ENCODE measurements at regions not wholly inside any gene's neighbourhood (a gene's known extent, or its start where the extent isn't known, plus 50 kb on each side); places are given as distances from the start of the nearest gene placed in this dataset.

DNA sequence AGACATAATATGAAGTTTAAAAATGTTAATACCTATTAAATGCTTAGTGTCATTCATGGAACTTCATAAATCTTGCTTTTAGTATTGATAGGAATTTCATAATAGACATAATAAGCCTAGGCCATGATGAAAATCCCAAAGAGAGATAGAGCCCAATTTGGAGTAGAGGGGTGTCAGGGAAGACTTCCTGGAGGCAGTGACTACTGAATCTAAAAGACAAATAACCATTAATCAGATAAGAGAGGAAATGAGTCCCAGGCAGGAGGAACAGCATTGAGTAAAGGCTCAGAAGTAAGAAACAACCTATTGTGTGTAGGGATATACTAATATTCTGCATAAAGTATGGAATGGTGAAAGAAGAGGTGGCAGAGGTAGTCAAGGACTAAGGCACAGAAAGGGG, 126.9 kb upstream of the MRPS22 start:
- CTCF ChIA-PET (ENCODE audit: unreplicated experiment): no interaction called here
- no peak overlapping the region for H3K4me3 ChIP-seq (ENCODE audit: low read depth, low read length, poor library complexity, severe bottlenecking)
- no TSS peak for BruUV-seq (replicated peaks)

DNA sequence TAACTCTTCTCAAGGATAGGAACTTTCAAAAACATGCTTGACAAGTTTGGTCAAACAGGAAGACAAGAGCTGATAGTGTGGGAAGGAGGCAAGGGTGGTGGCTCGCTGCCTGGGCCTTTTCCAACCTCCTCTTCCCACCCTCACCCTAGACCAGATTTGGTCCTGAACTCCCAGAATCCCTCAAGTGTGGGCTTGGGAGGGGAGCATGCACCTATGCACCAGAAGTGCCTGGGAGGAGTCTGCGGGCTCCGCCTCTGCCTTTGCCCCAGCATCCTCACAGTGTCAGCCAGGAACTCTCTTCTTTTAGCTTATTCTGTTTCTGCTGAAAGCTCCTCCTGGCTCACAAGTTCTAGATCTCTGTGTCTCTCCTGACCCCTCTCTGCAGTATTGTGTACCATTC, 126.2 kb upstream of the MRPS22 start:
- ChIA-PET CTCF (ENCODE audit: unreplicated experiment) (no interaction called here), POLR2A (no interaction called here)
- Histone ChIP-seq H3K4me2 (ENCODE audit: low read length) (no peak overlapping the region), H4K20me1 (ENCODE audit: insufficient read depth, low read length) (no peaks in the 10 kb centered on the region), H3K9me2 (ENCODE audit: insufficient read depth, low read length) (no peaks in the 10 kb centered on the region), H2AFZ (ENCODE audit: low read length) (no peak overlapping the region), H3K79me2 (ENCODE audit: insufficient read depth, low read depth, low read length) (no peaks in the 10 kb centered on the region), H3K27ac (ENCODE audit: low read depth, low read length, poor library complexity, severe bottlenecking) (no peak overlapping the region), H3K36me3 (ENCODE audit: insufficient read depth, low read length) (no peaks in the 10 kb centered on the region), H3K4me1 (ENCODE audit: insufficient read depth, low read length, poor library complexity, severe bottlenecking) (no peaks in the 10 kb centered on the region), H3K4me3 (ENCODE audit: low read depth, low read length, poor library complexity, severe bottlenecking) (no peak overlapping the region), H3K9me3 (ENCODE audit: low read length) (no peaks in the 10 kb centered on the region)
- intact Hi-C loops (cut with micrococcal nuclease; ENCODE audit: unreplicated experiment): no loop called here
- TF ChIP-seq, protein P1, sequence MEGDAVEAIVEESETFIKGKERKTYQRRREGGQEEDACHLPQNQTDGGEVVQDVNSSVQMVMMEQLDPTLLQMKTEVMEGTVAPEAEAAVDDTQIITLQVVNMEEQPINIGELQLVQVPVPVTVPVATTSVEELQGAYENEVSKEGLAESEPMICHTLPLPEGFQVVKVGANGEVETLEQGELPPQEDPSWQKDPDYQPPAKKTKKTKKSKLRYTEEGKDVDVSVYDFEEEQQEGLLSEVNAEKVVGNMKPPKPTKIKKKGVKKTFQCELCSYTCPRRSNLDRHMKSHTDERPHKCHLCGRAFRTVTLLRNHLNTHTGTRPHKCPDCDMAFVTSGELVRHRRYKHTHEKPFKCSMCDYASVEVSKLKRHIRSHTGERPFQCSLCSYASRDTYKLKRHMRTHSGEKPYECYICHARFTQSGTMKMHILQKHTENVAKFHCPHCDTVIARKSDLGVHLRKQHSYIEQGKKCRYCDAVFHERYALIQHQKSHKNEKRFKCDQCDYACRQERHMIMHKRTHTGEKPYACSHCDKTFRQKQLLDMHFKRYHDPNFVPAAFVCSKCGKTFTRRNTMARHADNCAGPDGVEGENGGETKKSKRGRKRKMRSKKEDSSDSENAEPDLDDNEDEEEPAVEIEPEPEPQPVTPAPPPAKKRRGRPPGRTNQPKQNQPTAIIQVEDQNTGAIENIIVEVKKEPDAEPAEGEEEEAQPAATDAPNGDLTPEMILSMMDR (conservative IDR thresholded peaks at IDR 0.05; ENCODE audit: low read length): no peak
- TF ChIP-seq EZH2phosphoT487 (IDR thresholded peaks at IDR 0.05; ENCODE audit: borderline replicate concordance, low read depth, low read length): no peak
- BruUV-seq (replicated peaks): no TSS peak
- no peak for DNase-seq (ENCODE audit: low spot score)

More for the DNA sequence above, 126.9 kb upstream of the MRPS22 start:
- POLR2A ChIA-PET: no interaction called here
- no peak for DNase-seq (ENCODE audit: low spot score)
- H2AFZ ChIP-seq (ENCODE audit: low read length): no peak overlapping the region
- H3K27ac ChIP-seq (ENCODE audit: low read depth, low read length, poor library complexity, severe bottlenecking): no peak overlapping the region
- intact Hi-C loops (cut with micrococcal nuclease; ENCODE audit: unreplicated experiment): no loop called here
- TF ChIP-seq, protein P1 (conservative IDR thresholded peaks at IDR 0.05; ENCODE audit: low read length): no peak
- no peak for TF ChIP-seq EZH2phosphoT487 (IDR thresholded peaks at IDR 0.05; ENCODE audit: borderline replicate concordance, low read depth, low read length)
- H3K79me2 ChIP-seq (ENCODE audit: insufficient read depth, low read depth, low read length): no peaks in the 10 kb centered on the region
- no peaks in the 10 kb centered on the region for H3K36me3 ChIP-seq (ENCODE audit: insufficient read depth, low read length)
- no peaks in the 10 kb centered on the region for H3K4me1 ChIP-seq (ENCODE audit: insufficient read depth, low read length, poor library complexity, severe bottlenecking)
- peaks cover 3% of the 10 kb centered on the region for H3K9me3 ChIP-seq (ENCODE audit: low read length)
- H4K20me1 ChIP-seq (ENCODE audit: insufficient read depth, low read length): no peaks in the 10 kb centered on the region
- H3K9me2 ChIP-seq (ENCODE audit: insufficient read depth, low read length): no peaks in the 10 kb centered on the region
- no peak overlapping the region for H3K4me2 ChIP-seq (ENCODE audit: low read length)

DNA sequence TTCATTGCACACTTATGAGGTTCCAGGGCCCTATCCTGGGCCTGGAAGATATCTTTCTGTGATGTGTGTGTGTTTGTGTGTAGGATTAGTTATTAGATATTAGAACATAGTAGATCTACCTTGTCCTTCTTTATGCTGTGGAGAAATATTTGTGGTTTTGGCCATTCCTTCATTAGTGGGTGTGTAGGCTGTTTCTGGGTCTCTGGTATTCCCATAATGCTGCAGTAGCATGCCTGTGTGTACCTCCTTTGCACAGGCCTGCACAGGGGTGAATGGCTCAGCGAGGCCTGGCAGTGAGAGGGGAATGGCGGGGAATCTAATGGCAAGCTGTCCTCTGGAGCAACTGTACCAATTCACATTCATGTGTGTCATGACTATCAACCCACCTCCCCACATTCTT, 125.8 kb upstream of the MRPS22 start:
- Histone ChIP-seq H3K27ac (ENCODE audit: low read depth, low read length, poor library complexity, severe bottlenecking) (no peak overlapping the region), H3K4me2 (ENCODE audit: low read length) (no peak overlapping the region), H3K9me2 (ENCODE audit: insufficient read depth, low read length) (no peaks in the 10 kb centered on the region), H2AFZ (ENCODE audit: low read length) (no peak overlapping the region), H4K20me1 (ENCODE audit: insufficient read depth, low read length) (no peaks in the 10 kb centered on the region), H3K9me3 (ENCODE audit: low read length) (no peaks in the 10 kb centered on the region), H3K4me1 (ENCODE audit: insufficient read depth, low read length, poor library complexity, severe bottlenecking) (no peaks in the 10 kb centered on the region), H3K36me3 (ENCODE audit: insufficient read depth, low read length) (no peaks in the 10 kb centered on the region), H3K4me3 (ENCODE audit: low read depth, low read length, poor library complexity, severe bottlenecking) (no peak overlapping the region), H3K79me2 (ENCODE audit: insufficient read depth, low read depth, low read length) (no peaks in the 10 kb centered on the region)
- intact Hi-C loops (cut with micrococcal nuclease; ENCODE audit: unreplicated experiment): no loop called here
- BruUV-seq (replicated peaks): no TSS peak
- ChIA-PET CTCF (ENCODE audit: unreplicated experiment) (no interaction called here), POLR2A (no interaction called here)
- no peak for TF ChIP-seq EZH2phosphoT487 (IDR thresholded peaks at IDR 0.05; ENCODE audit: borderline replicate concordance, low read depth, low read length)
- TF ChIP-seq, protein P1 (conservative IDR thresholded peaks at IDR 0.05; ENCODE audit: low read length): no peak
- no peak for DNase-seq (ENCODE audit: low spot score)
